Spleen (tissue), 11 donors: ENCODE measurements at regions not wholly inside any gene's neighbourhood (a gene's known extent, or its start where the extent isn't known, plus 50 kb on each side); places are given as distances from the start of the nearest gene placed in this dataset.

Source experiments
- DNase-seq: peaks from one replicate; pipeline ENCODE4 v3.0.0-alpha.2; 2020
- H3K27ac ChIP-seq, 8 donors: fragments of 200-600 bp; sonication (generic) in 7 of 8; 1 replicate in 4 of 8; 2 replicates in 4 of 8; pipeline versions ENCODE4 v1.5.0 to v1.8.0; 2016 to 2021; ENCODE audit warnings: inconsistent platforms in 4 of 8, mild to moderate bottlenecking in 4 of 8, moderate library complexity in 1 of 8
- H3K27me3 ChIP-seq, 7 donors: fragments of 200-600 bp; sonication (generic) in 6 of 7; replicated peaks in 1 of 7; 1 replicate in 4 of 7; 2 replicates in 3 of 7; pipeline versions ENCODE4 v1.5.0 to v1.8.0; 2016 to 2021; ENCODE audit warnings: inconsistent platforms in 3 of 7, mild to moderate bottlenecking in 1 of 7
- H3K36me3 ChIP-seq, 6 donors: fragments of 200-600 bp; sonication (generic) in 5 of 6; 1 replicate in 4 of 6; 2 replicates in 2 of 6; pipeline versions ENCODE4 v1.5.0 to v1.8.0; 2016 to 2021; ENCODE audit warnings: inconsistent platforms in 2 of 6
- H3K4me1 ChIP-seq, 6 donors: fragments of 200-600 bp; sonication (generic) in 5 of 6; 1 replicate in 3 of 6; 2 replicates in 3 of 6; pipeline versions ENCODE4 v1.5.0 to v1.8.0; 2016 to 2021; ENCODE audit warnings: inconsistent platforms in 3 of 6
- H3K4me3 ChIP-seq, 8 donors: fragments of 200-600 bp; sonication (generic) in 7 of 8; 1 replicate in 4 of 8; 2 replicates in 4 of 8; pipeline versions ENCODE4 v1.5.0 to v1.8.0; 2016 to 2021; ENCODE audit warnings: inconsistent platforms in 4 of 8, mild to moderate bottlenecking in 4 of 8, moderate library complexity in 2 of 8
- H3K9me3 ChIP-seq, 8 donors: fragments of 200-600 bp; sonication (generic) in 7 of 8; 1 replicate in 4 of 8; 2 replicates in 4 of 8; pipeline versions ENCODE4 v1.5.0 to v1.8.0; 2016 to 2021; ENCODE audit warnings: inconsistent platforms in 4 of 8
- POLR2A ChIP-seq, 3 donors: fragments of 450-650 bp; IDR thresholded peaks; one replicate each; pipeline ENCODE4 v1.5.1; 2017; ENCODE audit warnings: antibody characterized with exemption in 3 of 3, mild to moderate bottlenecking in 1 of 3
- POLR2AphosphoS5 ChIP-seq, 3 donors: sonication (generic); formaldehyde crosslinking; IDR thresholded peaks; one replicate each; pipeline ENCODE4 v1.5.1; 2017; ENCODE audit warnings: antibody characterized with exemption in 3 of 3
- WGBS, 5 donors: extraction: QIAGEN DNeasy Blood & Tissue Kit in 3 of 5; methylation state at CpG; one replicate each; pipeline versions ENCODE4 v1.1.5 to v1.1.7; 2013 to 2018; 5-methylcytosine and 5-hydroxymethylcytosine counted together
- intact Hi-C: fragments of 100-400 bp; cut with DNase I; formaldehyde crosslinking; loops from one replicate; pipeline ENCODE4 v1.15.0; 2023; ENCODE audit warnings: low total_unique reads
- TF ChIP-seq, protein P1 (sequence below), 11 experiments: fragments of 200-600 bp in 7 of 11; fragments of 450-650 bp in 4 of 11; sonication (generic) in 4 of 11; IDR thresholded peaks in 8 of 11; conservative IDR thresholded peaks in 3 of 11; 1 replicate in 7 of 11; 2 replicates in 4 of 11; pipeline versions ENCODE4 v1.4.0 to v1.8.0; 2016 to 2021; ENCODE audit warnings: antibody characterized with exemption in 11 of 11, inconsistent platforms in 4 of 11, mild to moderate bottlenecking in 1 of 11
- donor health status: healthy with polysubstance abuse.
- donor health status: DM: no; HTN: no; CAD: no; lungs with moderate emphysema.
- donor health status: DM: no; HTN: no; CAD: no.
- donor health status: Bipolar disorder and iron deficiency.
- donor health status: healthy.
- donor health status: DM: no; HTN: no; CAD: no.
- donor health status: DM: yes; HTN: yes; CAD: no.

DNA sequence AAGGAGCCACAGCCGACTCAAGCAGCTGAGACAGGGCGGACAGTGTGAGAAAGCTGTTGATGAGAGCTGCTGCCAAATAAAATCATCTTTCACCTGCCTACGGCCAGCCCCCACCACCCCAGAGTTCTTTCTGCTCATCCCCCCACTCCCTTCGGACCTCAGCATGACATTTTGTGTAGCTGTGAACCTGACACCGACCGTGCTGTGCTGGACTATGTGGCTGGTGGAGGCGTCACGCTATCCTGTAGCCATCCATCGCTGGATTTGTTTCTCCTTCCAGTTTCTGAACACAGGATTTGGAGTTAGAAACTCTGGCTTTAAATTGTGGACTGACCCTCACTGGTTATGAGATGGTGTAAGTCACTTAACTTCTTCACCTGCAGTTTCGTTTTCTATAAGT lies 317.3 kb downstream of the DCDC2C start:
- Histone ChIP-seq H3K27me3 (no peaks in the 10 kb centered on the region), H3K9me3 (peaks cover 0 to 33% (median 21%) of the 10 kb centered on the region in 8 donors), H3K4me3 (no peak overlapping the region), H3K27ac (no peak overlapping the region), H3K4me1 (no peaks in the 10 kb centered on the region), H3K36me3 (no peaks in the 10 kb centered on the region)
- intact Hi-C loops = no loop called here
- WGBS, 5 donors = 83 to 94% (median 88%) methylated on average over 10 of the region's 10 CpGs
- TF ChIP-seq, protein P1, sequence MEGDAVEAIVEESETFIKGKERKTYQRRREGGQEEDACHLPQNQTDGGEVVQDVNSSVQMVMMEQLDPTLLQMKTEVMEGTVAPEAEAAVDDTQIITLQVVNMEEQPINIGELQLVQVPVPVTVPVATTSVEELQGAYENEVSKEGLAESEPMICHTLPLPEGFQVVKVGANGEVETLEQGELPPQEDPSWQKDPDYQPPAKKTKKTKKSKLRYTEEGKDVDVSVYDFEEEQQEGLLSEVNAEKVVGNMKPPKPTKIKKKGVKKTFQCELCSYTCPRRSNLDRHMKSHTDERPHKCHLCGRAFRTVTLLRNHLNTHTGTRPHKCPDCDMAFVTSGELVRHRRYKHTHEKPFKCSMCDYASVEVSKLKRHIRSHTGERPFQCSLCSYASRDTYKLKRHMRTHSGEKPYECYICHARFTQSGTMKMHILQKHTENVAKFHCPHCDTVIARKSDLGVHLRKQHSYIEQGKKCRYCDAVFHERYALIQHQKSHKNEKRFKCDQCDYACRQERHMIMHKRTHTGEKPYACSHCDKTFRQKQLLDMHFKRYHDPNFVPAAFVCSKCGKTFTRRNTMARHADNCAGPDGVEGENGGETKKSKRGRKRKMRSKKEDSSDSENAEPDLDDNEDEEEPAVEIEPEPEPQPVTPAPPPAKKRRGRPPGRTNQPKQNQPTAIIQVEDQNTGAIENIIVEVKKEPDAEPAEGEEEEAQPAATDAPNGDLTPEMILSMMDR (IDR thresholded peaks at IDR 0.05 in 8 of 11, conservative IDR thresholded peaks at IDR 0.05 in 3 of 11) = no peak
- TF ChIP-seq POLR2A (IDR thresholded peaks at IDR 0.05) (no peak), POLR2AphosphoS5 (IDR thresholded peaks at IDR 0.05) (no peak)
- no peak for DNase-seq

DNA sequence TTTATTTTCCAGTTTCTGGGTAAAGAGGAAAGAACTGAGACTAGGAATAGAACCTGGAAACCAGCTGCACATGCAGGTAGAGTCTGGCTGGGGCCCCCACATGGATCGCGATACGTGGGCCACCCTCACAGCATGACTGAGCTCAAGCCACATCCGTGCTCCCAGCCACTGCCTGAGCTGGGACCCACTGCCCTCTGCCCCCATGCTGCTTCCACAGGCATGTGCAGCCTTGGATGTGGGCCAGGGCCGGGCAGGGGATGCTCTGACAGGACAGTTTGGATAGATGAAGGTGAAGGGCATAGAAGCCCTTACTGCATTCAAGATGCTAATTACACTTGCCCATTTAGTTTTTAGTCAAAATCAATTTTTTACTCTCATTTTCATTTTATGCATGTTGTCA lies 321.2 kb downstream of the DCDC2C start:
- no peak overlapping the region for H3K4me3 ChIP-seq
- H3K27me3 ChIP-seq = no peaks in the 10 kb centered on the region
- DNase-seq = no peak
- 80 to 86% (median 82%) methylated on average over 5 of the region's 5 CpGs for WGBS, 5 donors
- H3K36me3 ChIP-seq = no peaks in the 10 kb centered on the region
- H3K27ac ChIP-seq = no peak overlapping the region
- TF ChIP-seq, protein P1 (IDR thresholded peaks at IDR 0.05 in 8 of 11, conservative IDR thresholded peaks at IDR 0.05 in 3 of 11) = no peak
- no peak for TF ChIP-seq POLR2A (IDR thresholded peaks at IDR 0.05)
- no peak for TF ChIP-seq POLR2AphosphoS5 (IDR thresholded peaks at IDR 0.05)
- no peaks in the 10 kb centered on the region for H3K4me1 ChIP-seq
- peaks cover 0 to 4% (median 0%) of the 10 kb centered on the region in 8 donors for H3K9me3 ChIP-seq
- intact Hi-C loops = no loop called here

- intact Hi-C loops = no loop called here
- 66 to 82% (median 75%) methylated on average over 2 of the region's 2 CpGs for WGBS, 5 donors
- H3K27ac ChIP-seq = no peak overlapping the region
- no peaks in the 10 kb centered on the region for H3K9me3 ChIP-seq
- H3K4me1 ChIP-seq = no peaks in the 10 kb centered on the region
- H3K36me3 ChIP-seq = no peaks in the 10 kb centered on the region
- TF ChIP-seq, protein P1 (IDR thresholded peaks at IDR 0.05 in 8 of 11, conservative IDR thresholded peaks at IDR 0.05 in 3 of 11) = no peak
- H3K27me3 ChIP-seq = no peaks in the 10 kb centered on the region
- no peak overlapping the region for H3K4me3 ChIP-seq
- no peak for DNase-seq
These were observed 325.7 kb downstream of the DCDC2C start for GRCh38 chr2:4029081-4029480.

DNA sequence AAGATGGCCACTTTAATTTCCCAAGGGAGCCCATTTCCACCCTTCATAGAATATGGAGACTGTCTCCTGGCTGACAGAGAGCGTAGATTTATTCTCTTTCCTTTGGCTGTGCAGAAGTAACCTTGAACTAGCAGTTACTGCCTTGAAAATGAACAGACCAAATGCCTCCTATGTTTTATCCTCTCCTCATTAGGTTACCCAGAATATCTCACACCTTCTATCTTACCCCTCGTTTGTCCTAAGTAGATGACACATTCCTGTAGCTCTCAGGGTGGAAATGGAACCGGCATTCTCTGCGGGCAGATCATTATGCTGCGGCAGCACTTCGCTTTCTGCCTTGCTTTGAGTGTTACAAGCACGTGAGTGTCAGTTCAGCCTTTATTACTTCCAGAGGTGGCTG lies 336.5 kb downstream of the DCDC2C start:
- H3K36me3 ChIP-seq = no peaks in the 10 kb centered on the region
- H3K4me3 ChIP-seq = no peak overlapping the region
- 71 to 79% (median 75%) methylated on average over 7 of the region's 7 CpGs for WGBS, 5 donors
- no peak for DNase-seq
- peaks cover 0 to 33% (median 7%) of the 10 kb centered on the region in 8 donors for H3K9me3 ChIP-seq
- H3K4me1 ChIP-seq = no peaks in the 10 kb centered on the region
- intact Hi-C loops = no loop called here
- no peak overlapping the region for H3K27ac ChIP-seq
- no peaks in the 10 kb centered on the region for H3K27me3 ChIP-seq
- no peak for TF ChIP-seq POLR2AphosphoS5 (IDR thresholded peaks at IDR 0.05)
